SU-DHL-6 (cell line): ENCODE measurements at regions not wholly inside any gene's neighbourhood (a gene's known extent, or its start where the extent isn't known, plus 50 kb on each side); places are given as distances from the start of the nearest gene placed in this dataset.

Experiments
- H2AFZ ChIP-seq: fragments of 200-600 bp; sonication (generic); 2 replicates; pipeline ENCODE4 v1.6.1; 2014; ENCODE audit warnings: low read depth, mild to moderate bottlenecking, moderate library complexity, mixed read lengths, antibody characterized with exemption, low read length; ENCODE audit not compliant: severe bottlenecking
- H3F3A ChIP-seq: fragments of 200-600 bp; shearing (Covaris generic); 2 replicates; pipeline ENCODE4 v1.6.0; 2016; ENCODE audit warnings: antibody characterized with exemption, mild to moderate bottlenecking; ENCODE audit not compliant: insufficient read depth
- H3K27ac ChIP-seq: fragments of 200-600 bp; sonication (generic); 2 replicates; pipeline ENCODE4 v1.5.1; 2016; ENCODE audit warnings: low read depth, mild to moderate bottlenecking, low read length, moderate library complexity, mixed read lengths
- H3K27me3 ChIP-seq: fragments of 200-600 bp; sonication (generic), shearing (Covaris generic); 2 replicates; pipeline ENCODE4 v1.6.0; 2014; ENCODE audit warnings: mild to moderate bottlenecking, low read length
- H3K36me3 ChIP-seq: fragments of 200-600 bp; sonication (generic); 2 replicates; pipeline ENCODE4 v1.6.1; 2014; ENCODE audit warnings: mild to moderate bottlenecking, low read length, mixed read lengths
- H3K4me2 ChIP-seq: fragments of 300-600, 200-600 bp; shearing (Covaris generic), sonication (generic); 2 replicates; pipeline ENCODE4 v1.6.0; 2014; ENCODE audit warnings: low read length, low read depth, mild to moderate bottlenecking; ENCODE audit not compliant: poor library complexity, severe bottlenecking
- H3K4me3 ChIP-seq: fragments of 200-600 bp; sonication (generic); 2 replicates; pipeline ENCODE4 v1.5.1; 2014; ENCODE audit warnings: antibody characterized with exemption, low read length, mild to moderate bottlenecking, mixed read lengths; ENCODE audit not compliant: insufficient read depth, poor library complexity, severe bottlenecking
- H3K79me2 ChIP-seq: fragments of 200-600 bp; sonication (generic); 2 replicates; pipeline ENCODE4 v1.6.1; 2014; ENCODE audit warnings: mild to moderate bottlenecking, low read length, moderate library complexity; ENCODE audit not compliant: insufficient read depth
- H3K9ac ChIP-seq: fragments of 200-600 bp; sonication (generic); 2 replicates; pipeline ENCODE4 v1.7.0; 2014; ENCODE audit warnings: mild to moderate bottlenecking, low read length
- H3K9me2 ChIP-seq: fragments of 200-600 bp; sonication (generic); replicated peaks from 2 replicates; pipeline ENCODE4 v1.6.1; 2014; ENCODE audit warnings: low read length; ENCODE audit not compliant: insufficient read depth
- H3K9me3 ChIP-seq: fragments of 200-600 bp; sonication (generic); 2 replicates; pipeline ENCODE4 v1.6.1; 2014; ENCODE audit warnings: low read length, mixed read lengths; ENCODE audit not compliant: insufficient read depth
- H4K20me1 ChIP-seq: fragments of 200-600 bp; sonication (generic); 2 replicates; pipeline ENCODE4 v1.6.1; 2014; ENCODE audit warnings: low read depth, mild to moderate bottlenecking, antibody characterized with exemption, low read length, moderate library complexity, mixed read lengths
- EZH2phosphoT487 ChIP-seq: fragments of 200-600 bp; sonication (generic), shearing (Covaris generic); conservative IDR thresholded peaks from 2 replicates; pipeline ENCODE4 v1.6.1; 2018; ENCODE audit warnings: mild to moderate bottlenecking, antibody characterized with exemption, low read length, moderate library complexity, mixed read lengths
- TF ChIP-seq, protein P1 (sequence below): fragments of 200-600 bp; sonication (generic); IDR thresholded peaks from one replicate; pipeline ENCODE4 v1.5.1; 2017; ENCODE audit warnings: antibody characterized with exemption, mild to moderate bottlenecking, low read length, moderate library complexity; ENCODE audit not compliant: insufficient read depth, poor library complexity, severe bottlenecking

DNA sequence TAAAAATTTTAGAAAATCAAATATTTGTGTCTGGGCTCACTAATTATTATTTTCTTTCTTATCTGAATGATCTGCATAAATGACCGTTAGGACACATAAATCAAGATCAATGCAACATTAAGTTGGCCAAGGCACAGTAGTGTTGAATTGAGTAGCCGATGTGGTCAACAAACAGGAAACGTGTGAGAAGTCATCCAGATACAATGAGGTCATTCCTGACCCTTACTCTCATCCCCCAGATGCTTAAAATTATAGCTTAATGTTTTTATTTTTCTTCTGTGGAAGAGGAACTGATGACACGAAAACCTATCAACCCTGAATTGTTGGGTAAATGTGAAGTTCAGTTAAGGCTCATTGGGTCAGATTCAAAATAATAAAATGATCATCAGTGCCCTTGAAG, 222.9 kb downstream of the RFC3 start:
- Histone ChIP-seq H3K9me3 (no peaks in the 10 kb centered on the region), H3F3A (peaks cover 6% of the 10 kb centered on the region), H2AFZ (no peak overlapping the region), H3K27me3 (no peaks in the 10 kb centered on the region), H3K79me2 (no peaks in the 10 kb centered on the region), H3K9ac (no peak overlapping the region), H3K36me3 (no peaks in the 10 kb centered on the region), H3K4me2 (no peak overlapping the region), H3K9me2 (no peaks in the 10 kb centered on the region), H3K27ac (no peak overlapping the region), H3K4me3 (no peak overlapping the region), H4K20me1 (no peaks in the 10 kb centered on the region)
- no peak for TF ChIP-seq EZH2phosphoT487
- TF ChIP-seq, protein P1, sequence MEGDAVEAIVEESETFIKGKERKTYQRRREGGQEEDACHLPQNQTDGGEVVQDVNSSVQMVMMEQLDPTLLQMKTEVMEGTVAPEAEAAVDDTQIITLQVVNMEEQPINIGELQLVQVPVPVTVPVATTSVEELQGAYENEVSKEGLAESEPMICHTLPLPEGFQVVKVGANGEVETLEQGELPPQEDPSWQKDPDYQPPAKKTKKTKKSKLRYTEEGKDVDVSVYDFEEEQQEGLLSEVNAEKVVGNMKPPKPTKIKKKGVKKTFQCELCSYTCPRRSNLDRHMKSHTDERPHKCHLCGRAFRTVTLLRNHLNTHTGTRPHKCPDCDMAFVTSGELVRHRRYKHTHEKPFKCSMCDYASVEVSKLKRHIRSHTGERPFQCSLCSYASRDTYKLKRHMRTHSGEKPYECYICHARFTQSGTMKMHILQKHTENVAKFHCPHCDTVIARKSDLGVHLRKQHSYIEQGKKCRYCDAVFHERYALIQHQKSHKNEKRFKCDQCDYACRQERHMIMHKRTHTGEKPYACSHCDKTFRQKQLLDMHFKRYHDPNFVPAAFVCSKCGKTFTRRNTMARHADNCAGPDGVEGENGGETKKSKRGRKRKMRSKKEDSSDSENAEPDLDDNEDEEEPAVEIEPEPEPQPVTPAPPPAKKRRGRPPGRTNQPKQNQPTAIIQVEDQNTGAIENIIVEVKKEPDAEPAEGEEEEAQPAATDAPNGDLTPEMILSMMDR: no peak

DNA sequence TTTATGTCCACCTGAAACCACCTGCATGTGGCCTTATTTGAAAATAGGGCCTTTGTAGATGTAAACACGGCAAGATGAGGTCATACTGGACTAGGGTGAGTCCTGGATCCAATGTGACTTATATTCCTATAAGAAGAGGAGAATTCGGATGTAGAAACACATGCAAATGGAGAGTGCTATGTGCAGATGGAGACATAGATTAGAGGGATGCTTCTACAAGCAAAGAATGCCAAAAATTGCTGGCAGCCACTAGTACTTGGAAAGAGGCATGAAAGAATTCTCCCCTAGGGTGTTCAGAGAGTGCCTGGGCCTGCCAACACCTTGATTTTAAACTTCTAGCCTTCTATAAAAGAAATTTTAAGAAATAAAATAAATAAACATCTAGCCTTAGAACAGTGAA, 226.1 kb downstream of the RFC3 start:
- Histone ChIP-seq H3F3A (peaks cover 6% of the 10 kb centered on the region), H3K4me3 (no peak overlapping the region), H3K4me2 (no peak overlapping the region), H3K36me3 (no peaks in the 10 kb centered on the region), H3K27ac (no peak overlapping the region), H3K79me2 (no peaks in the 10 kb centered on the region), H2AFZ (no peak overlapping the region), H3K9me3 (no peaks in the 10 kb centered on the region), H3K9me2 (no peaks in the 10 kb centered on the region), H3K27me3 (no peaks in the 10 kb centered on the region), H4K20me1 (no peaks in the 10 kb centered on the region), H3K9ac (no peak overlapping the region)
- TF ChIP-seq, protein P1: no peak
- no peak for TF ChIP-seq EZH2phosphoT487

DNA sequence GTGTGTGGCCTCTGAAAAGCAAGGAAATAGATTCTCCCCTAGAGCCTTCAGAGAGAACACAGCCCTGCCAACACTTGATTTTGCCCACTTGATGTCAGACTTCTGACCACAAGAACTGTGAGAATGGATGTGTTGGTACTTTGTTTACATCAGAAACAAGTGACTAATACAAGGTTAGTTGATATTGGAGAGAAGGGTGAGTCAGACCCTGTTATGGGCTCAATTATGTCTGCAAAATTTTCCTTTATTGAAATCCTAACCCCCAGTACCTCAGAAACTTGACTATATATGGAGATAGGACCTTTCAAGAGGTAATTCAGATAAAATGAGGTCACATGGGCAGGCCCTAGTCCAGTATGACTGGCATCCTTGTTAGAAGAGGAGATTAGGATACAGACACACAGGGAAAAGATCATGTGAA, 226.7 kb downstream of the RFC3 start:
- H3K27me3 ChIP-seq: no peaks in the 10 kb centered on the region
- H3K27ac ChIP-seq: no peak overlapping the region
- H3K79me2 ChIP-seq: no peaks in the 10 kb centered on the region
- no peak for TF ChIP-seq EZH2phosphoT487
- TF ChIP-seq, protein P1: no peak
- H4K20me1 ChIP-seq: no peaks in the 10 kb centered on the region
- H3K4me3 ChIP-seq: no peak overlapping the region
- no peaks in the 10 kb centered on the region for H3K9me2 ChIP-seq
- no peaks in the 10 kb centered on the region for H3K36me3 ChIP-seq
- no peaks in the 10 kb centered on the region for H3K9me3 ChIP-seq
- H3K4me2 ChIP-seq: no peak overlapping the region
- peaks cover 3% of the 10 kb centered on the region for H3F3A ChIP-seq
- H2AFZ ChIP-seq: no peak overlapping the region
- H3K9ac ChIP-seq: no peak overlapping the region
